Mucosa of stomach (tissue), 1 donor: ENCODE measurements at regions not wholly inside any gene's neighbourhood (a gene's known extent, or its start where the extent isn't known, plus 50 kb on each side); places are given as distances from the start of the nearest gene placed in this dataset.
"Not testable (repeated sequence)": the region's sequence is repeated elsewhere in the genome, so short reads cannot be mapped to it uniquely, and the experiment has no call there.

Source experiments
- H3K27me3 ChIP-seq: one replicate; pipeline ENCODE4 v1.7.0; 2013; ENCODE audit warnings: mild to moderate bottlenecking, low read length; ENCODE audit not compliant: control insufficient read depth, insufficient read depth
- H3K36me3 ChIP-seq: one replicate; pipeline ENCODE4 v1.7.0; 2013; ENCODE audit warnings: low read length; ENCODE audit not compliant: control insufficient read depth, insufficient read depth
- H3K4me1 ChIP-seq: one replicate; pipeline ENCODE4 v1.7.0; 2013; ENCODE audit warnings: mild to moderate bottlenecking, low read length; ENCODE audit not compliant: control insufficient read depth, insufficient read depth
- H3K4me3 ChIP-seq: one replicate; pipeline ENCODE4 v1.7.0; 2013; ENCODE audit warnings: low read length
- H3K9ac ChIP-seq: one replicate; pipeline ENCODE4 v1.7.0; 2013; ENCODE audit warnings: mild to moderate bottlenecking, low read length, moderate library complexity
- H3K9me3 ChIP-seq: one replicate; pipeline ENCODE4 v1.7.0; 2013; ENCODE audit warnings: mild to moderate bottlenecking, low read length, moderate library complexity; ENCODE audit not compliant: control insufficient read depth
- donor health status: Pancreatic carcinoma.

- not testable (repeated sequence) for H3K36me3 ChIP-seq, H3K27me3 ChIP-seq, H3K9ac ChIP-seq, H3K4me1 ChIP-seq, H3K4me3 ChIP-seq, H3K9me3 ChIP-seq
Observed at GRCh38 chrX:3910611-3911010, 197.2 kb upstream of the PRKX start.

- H3K4me3 ChIP-seq, H3K4me1 ChIP-seq, H3K9me3 ChIP-seq, H3K36me3 ChIP-seq, H3K27me3 ChIP-seq, H3K9ac ChIP-seq: not testable (repeated sequence)
Observed at GRCh38 chrX:3905522-3906258, 192.2 kb upstream of the PRKX start.

DNA sequence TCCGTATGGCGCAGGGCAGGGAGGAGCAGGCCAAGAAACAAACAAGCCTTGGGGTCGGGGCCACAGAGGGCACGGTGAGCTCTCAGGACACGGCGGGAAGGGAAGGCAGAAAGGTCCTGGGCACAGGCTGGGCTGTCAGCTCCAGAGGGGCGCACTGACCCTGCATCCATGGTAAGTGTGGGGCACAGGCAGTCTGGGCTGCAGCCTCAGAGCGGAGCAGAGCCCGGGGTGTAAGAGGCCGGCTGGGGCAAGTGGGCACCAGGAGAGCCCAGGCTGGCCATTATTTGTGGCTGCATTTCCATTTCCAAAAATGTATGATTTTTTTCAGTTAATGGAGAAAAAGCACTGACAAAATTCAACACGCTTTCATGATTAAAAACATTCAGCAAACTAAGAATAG is 188.8 kb upstream of the PRKX start:
- H3K4me1 ChIP-seq, H3K36me3 ChIP-seq, H3K27me3 ChIP-seq, H3K4me3 ChIP-seq, H3K9ac ChIP-seq, H3K9me3 ChIP-seq: not testable (repeated sequence)

- not testable (repeated sequence) for H3K4me1 ChIP-seq
Observed at GRCh38 chrX:3896755-3897154, 183.3 kb upstream of the PRKX start.

DNA sequence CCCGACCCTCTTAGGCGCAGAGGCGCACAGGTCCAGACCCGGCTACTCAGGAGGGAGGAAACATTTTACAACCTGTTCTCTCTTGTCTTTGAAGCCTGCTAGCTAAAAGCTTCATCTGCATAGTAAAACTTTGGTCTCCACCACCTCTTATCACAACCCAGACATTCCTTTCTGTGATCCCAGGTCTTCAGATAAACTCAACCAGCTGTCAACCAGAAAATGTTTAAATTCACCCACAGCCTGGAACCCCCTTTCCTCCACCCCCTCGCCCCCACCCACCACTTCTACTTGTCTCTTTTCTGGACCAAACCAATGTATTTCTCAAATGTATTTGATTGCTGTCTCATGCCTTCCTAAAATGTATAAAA is 169.1 kb upstream of the PRKX start:
- H3K27me3 ChIP-seq, H3K36me3 ChIP-seq, H3K4me3 ChIP-seq, H3K9me3 ChIP-seq, H3K9ac ChIP-seq, H3K4me1 ChIP-seq: not testable (repeated sequence)

More at GRCh38 chrX:3896755-3897154, 183.3 kb upstream of the PRKX start:
- not testable (repeated sequence) for H3K9me3 ChIP-seq, H3K27me3 ChIP-seq, H3K9ac ChIP-seq, H3K4me3 ChIP-seq, H3K36me3 ChIP-seq

DNA sequence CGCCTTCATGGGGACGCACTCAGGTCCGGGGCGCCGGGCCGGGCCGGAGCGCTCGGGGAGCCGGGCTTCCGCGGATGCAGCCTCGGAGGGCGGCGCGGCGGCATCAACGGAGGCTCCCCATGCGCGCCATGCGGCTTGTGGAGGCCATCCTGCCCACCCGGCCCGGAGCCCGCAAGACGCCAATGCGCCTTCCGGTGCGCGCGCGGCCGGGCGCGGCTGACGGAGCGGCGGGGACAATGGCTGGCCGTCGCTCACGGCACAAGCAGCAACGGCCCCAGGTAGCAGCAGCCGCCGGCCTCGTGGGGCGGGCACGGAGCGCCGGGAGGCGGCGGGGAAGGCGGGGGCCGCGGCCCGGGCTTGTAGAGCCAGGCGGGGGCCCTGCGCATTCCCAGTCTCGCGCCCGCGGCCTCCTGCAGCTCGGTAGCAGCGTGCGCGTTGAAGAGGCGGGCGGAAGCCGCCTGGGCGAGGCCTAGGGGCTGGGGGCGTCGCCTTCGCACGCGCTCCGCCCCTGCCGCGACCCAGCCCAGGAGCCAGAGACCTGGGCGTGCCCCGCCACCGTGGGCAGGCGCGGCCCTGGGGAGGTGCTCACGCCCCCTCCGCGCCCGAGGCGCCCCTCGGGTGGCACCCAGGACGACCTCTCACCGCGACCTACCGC is 168.6 kb upstream of the PRKX start:
- not testable (repeated sequence) for H3K36me3 ChIP-seq, H3K4me3 ChIP-seq, H3K4me1 ChIP-seq, H3K9me3 ChIP-seq, H3K9ac ChIP-seq, H3K27me3 ChIP-seq

DNA sequence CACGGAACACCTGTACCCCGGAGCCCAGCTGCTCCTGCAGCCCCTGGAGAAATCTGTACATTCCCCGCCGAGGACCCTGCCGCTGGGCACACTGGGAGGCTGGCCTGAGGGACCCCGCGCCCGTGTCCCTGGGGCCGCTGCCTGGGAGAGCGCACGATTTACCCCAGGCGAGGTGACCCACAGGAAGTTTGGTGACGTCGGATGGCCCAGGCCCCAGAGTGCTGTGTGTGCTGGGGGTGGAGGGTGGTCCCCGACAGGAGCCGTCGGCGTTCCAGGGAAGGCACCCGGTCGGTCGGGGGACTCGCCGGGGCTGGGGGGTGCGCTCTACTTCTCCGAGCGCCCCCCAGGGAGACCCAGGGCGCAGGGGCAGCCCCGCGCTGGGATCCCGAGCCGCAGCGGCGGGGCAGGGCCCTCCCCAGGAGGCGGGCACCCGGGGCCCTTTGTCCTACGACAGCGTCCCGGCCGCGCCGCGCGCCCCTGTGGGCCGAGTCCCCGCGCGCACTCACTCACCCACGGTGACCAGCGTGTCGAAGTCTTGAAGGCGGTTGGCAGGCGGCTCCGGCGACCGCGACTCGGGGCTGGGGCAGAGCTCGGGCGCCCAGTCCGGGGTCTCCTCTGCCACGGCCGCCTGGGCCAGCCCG is 167.9 kb upstream of the PRKX start:
- not testable (repeated sequence) for H3K9ac ChIP-seq, H3K4me1 ChIP-seq

GRCh38 chrX:3876393-3876792 is 162.9 kb upstream of the PRKX start:
- not testable (repeated sequence) for H3K27me3 ChIP-seq, H3K4me3 ChIP-seq, H3K9ac ChIP-seq, H3K4me1 ChIP-seq, H3K9me3 ChIP-seq, H3K36me3 ChIP-seq

More for the DNA sequence above, 167.9 kb upstream of the PRKX start:
- not testable (repeated sequence) for H3K36me3 ChIP-seq, H3K9me3 ChIP-seq, H3K4me3 ChIP-seq, H3K27me3 ChIP-seq

DNA sequence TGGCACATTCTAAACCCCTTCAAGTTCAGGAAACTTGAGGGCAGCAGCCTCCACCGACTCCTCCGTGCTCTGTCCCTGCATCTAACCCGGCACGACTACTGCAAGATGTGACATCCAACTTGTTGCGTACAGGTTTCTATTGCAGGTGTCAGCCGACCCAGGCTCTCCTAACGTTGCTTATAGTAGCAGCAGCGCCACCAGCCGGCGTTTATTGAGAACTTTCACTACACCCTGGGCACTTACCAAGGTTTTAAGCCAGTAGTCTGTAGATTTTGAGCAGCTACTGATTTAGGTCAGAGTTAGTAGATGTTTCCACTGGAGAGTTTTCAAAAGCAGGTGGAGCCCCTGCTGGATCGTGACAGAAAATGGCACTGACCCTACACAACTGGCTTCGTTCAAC is 162.2 kb upstream of the PRKX start:
- not testable (repeated sequence) for H3K4me1 ChIP-seq, H3K4me3 ChIP-seq, H3K27me3 ChIP-seq, H3K9me3 ChIP-seq, H3K36me3 ChIP-seq, H3K9ac ChIP-seq

DNA sequence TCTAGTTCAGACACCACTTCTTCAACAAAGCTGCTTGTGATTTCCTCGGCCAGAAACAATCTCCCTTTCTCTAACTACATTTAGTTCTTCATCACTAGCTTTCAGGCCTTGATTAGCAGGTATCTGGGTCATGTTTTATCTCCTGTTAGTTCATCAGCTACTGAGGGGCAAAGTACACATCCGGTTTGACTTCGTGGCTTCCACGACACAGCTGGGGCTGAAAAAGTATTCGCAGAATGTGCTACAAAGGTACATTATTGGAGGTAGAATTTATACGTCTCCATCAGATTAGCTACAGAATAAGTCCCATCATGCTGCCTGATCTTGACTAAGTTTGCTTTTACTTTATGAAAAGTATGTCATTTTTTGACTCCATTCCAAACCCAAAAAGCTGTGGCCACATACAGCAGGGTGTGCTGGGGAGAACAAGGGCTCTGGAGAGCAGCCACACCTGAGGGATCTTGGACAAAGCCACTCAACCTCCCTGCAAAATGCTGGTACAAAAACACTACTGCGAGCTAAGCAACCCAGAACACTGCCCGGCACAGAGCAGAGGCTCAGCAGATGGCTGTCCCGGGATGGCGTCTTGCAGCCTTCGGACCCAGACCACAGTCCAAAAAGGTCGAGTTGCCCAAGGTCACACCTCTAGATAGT is 158.9 kb upstream of the PRKX start:
- not testable (repeated sequence) for H3K4me1 ChIP-seq, H3K9ac ChIP-seq, H3K9me3 ChIP-seq, H3K36me3 ChIP-seq, H3K27me3 ChIP-seq, H3K4me3 ChIP-seq

- not testable (repeated sequence) for H3K4me1 ChIP-seq, H3K36me3 ChIP-seq, H3K27me3 ChIP-seq, H3K4me3 ChIP-seq, H3K9ac ChIP-seq, H3K9me3 ChIP-seq
Observed at GRCh38 chrX:3867067-3867831, 153.8 kb upstream of the PRKX start.

GRCh38 chrX:3858332-3858731 is 144.9 kb upstream of the PRKX start:
- not testable (repeated sequence) for H3K9me3 ChIP-seq, H3K36me3 ChIP-seq, H3K27me3 ChIP-seq, H3K9ac ChIP-seq, H3K4me3 ChIP-seq, H3K4me1 ChIP-seq
